SH-SY5Y (cell line): ENCODE measurements at regions not wholly inside any gene's neighbourhood (a gene's known extent, or its start where the extent isn't known, plus 50 kb on each side); places are given as distances from the start of the nearest gene placed in this dataset.

Experiments
- GATA2 ChIP-seq: IDR thresholded peaks from 2 replicates; pipeline ENCODE4 v1.6.1; 2011; ENCODE audit warnings: mild to moderate bottlenecking, low read depth, low read length
- GATA3 ChIP-seq: IDR thresholded peaks from 2 replicates; pipeline ENCODE4 v1.6.1; 2011; ENCODE audit warnings: low read depth, mild to moderate bottlenecking, low read length, moderate library complexity

- TF ChIP-seq GATA3 (no peak), GATA2 (no peak)
Measured at GRCh38 chr10:78727251-78727650, 341.5 kb upstream of the ZMIZ1 start.

- TF ChIP-seq GATA3 (no peak), GATA2 (no peak)
Measured at GRCh38 chr10:78727728-78728127, 341.0 kb upstream of the ZMIZ1 start.

- TF ChIP-seq GATA2 (no peak), GATA3 (no peak)
Measured at GRCh38 chr10:78728176-78728575, 340.6 kb upstream of the ZMIZ1 start.

DNA sequence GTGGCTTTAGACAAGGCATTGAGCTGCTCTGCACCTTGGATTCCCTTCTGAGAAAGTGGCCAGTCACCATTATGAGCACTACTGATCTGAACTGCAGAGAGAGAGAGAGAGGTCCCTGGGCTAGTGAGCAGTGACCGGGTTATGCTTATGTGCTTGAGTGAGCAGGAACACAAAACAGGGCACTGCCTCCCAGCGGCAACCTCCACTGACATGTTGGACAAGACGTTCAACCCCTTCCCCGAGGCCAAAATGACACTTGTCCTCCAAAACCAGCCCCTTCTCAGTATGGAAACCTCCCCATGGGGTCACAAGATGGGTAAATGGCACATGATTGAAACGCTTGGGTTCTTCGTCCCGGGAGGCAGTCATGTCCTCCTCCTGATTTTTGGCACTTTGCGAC is 339.4 kb upstream of the ZMIZ1 start:
- no peak for TF ChIP-seq GATA3
- no peak for TF ChIP-seq GATA2

GRCh38 chr10:78729800-78730199 is 339.0 kb upstream of the ZMIZ1 start:
- TF ChIP-seq GATA3 (no peak), GATA2 (no peak)

GRCh38 chr10:78730754-78731153 is 338.0 kb upstream of the ZMIZ1 start:
- TF ChIP-seq GATA2 = no peak

GRCh38 chr10:78731675-78732074 is 337.1 kb upstream of the ZMIZ1 start:
- no peak for TF ChIP-seq GATA3
- TF ChIP-seq GATA2 = no peak

GRCh38 chr10:78732381-78732780 is 336.4 kb upstream of the ZMIZ1 start:
- TF ChIP-seq GATA3 (no peak), GATA2 (no peak)

GRCh38 chr10:78736926-78737630 is 331.7 kb upstream of the ZMIZ1 start:
- TF ChIP-seq GATA3 (no peak), GATA2 (no peak)

DNA sequence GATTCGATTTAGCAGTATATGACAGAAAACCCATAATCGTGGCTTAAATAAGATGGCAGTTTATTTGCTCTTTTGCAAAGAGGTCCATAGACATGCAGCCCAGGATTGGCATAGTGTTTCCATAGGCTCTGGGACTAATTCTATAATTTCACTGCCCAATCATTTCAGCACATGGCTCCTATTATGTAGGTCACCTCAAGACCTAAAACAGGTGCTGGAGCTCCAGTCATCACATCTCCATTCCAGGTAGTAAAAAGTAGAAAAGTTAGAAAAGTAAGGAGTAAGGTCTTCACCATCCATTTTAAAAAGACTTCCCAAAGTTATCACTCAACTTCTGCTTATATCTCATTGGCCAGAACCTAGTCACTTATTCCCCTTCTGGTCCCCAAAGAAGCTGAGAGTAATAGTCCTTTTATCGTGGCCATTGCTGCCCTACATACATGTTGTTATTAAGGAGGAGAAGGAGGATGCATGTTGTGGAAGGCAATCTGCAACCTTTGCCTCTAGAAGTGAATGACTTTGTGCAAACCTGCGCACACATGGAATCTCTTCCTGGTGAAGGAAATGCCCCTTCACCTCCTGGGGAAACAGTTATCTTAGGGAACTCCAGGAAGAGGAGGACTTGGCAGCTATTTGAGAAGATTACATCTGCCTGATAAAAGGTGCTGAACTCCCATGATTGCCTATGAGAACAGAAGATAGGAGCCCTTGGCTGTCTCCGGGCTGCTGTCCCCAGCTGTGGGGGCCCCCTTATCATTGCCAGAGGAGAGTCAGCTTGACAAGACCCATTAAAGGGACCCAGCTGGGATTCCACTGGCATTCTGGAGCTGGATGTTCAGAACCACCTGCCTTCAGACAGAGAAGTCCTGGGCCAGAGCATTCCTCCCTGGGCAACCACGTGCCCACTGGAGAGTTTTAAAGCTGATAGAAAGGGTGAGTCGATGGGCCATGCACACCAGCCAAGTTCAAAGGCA is 330.6 kb upstream of the ZMIZ1 start:
- no peak for TF ChIP-seq GATA2
- TF ChIP-seq GATA3 = no peak

DNA sequence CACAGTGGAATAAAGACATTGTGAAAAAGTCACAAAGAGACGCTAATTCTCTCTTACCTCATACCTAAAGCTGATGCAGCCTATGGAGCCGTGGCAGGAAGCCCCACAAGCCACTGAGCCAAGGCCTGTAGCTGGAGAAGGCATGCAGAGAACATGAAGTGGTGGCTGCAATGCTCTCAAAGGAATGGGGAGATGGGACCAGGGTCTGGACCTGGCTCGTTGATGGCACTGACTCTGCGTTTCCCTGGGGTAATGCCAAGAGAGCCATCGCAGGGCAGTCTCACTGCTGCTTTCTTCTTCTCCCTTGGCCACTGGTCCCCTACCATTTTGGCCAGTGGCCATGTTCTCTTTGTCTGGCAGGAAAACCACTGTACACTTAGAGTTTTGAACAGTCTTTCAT is 329.9 kb upstream of the ZMIZ1 start:
- TF ChIP-seq GATA2 (no peak), GATA3 (no peak)

DNA sequence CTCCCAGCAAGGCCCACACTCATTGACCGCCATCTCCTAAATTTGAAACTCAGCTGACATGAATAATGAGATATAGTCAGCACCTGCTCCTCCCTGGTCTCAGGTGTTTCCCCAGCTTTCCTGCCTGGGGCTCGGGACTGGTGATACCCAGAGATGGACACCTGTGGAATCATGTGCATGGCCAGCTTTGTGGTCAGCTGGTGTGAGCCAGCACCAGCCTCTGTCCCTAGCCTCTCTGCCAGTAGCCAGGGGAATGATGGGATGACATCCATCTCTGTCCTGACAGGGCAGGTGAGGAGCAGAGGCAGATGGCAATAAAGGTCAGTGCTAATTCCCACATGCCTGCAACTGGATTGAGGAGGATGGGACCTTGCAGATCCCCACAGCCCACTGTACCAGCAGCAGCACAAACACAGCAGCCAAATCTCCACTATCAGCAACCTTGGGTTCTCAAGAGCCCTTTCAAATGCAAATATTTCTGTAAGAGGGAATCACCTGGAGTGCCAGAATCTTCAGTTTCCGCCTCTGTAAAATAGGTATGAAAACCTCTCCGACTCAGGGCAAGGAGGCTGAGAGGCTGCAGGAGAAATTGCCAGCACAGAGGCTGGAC is 329.2 kb upstream of the ZMIZ1 start:
- no peak for TF ChIP-seq GATA3
- no peak for TF ChIP-seq GATA2

GRCh38 chr10:78740976-78741915 is 327.5 kb upstream of the ZMIZ1 start:
- TF ChIP-seq GATA2 (no peak), GATA3 (no peak)

GRCh38 chr10:78742406-78742729 is 326.4 kb upstream of the ZMIZ1 start:
- TF ChIP-seq GATA3 (no peak), GATA2 (no peak)
